Ovary (tissue), 3 donors: ENCODE measurements at regions not wholly inside any gene's neighbourhood (a gene's known extent, or its start where the extent isn't known, plus 50 kb on each side); places are given as distances from the start of the nearest gene placed in this dataset.

Experiments used
- EP300 ChIP-seq: sonication (generic); formaldehyde crosslinking; IDR thresholded peaks from one replicate; pipeline ENCODE4 v1.6.1; 2017; ENCODE audit warnings: antibody characterized with exemption
- TF ChIP-seq, protein P1 (sequence below), 3 donors: fragments of 450-650 bp in 2 of 3; fragments of 200-600 bp in 1 of 3; IDR thresholded peaks; one replicate each; pipeline versions ENCODE4 v1.5.1 to v1.8.0; 2016 to 2022; ENCODE audit warnings: antibody characterized with exemption in 3 of 3, mild to moderate bottlenecking in 1 of 3
- donor health status: DM: no; HTN: no; CAD: no.

GRCh38 chr6:170229851-170230519 is 60.9 kb downstream of the DLL1 start:
- TF ChIP-seq EP300 = no peak
- TF ChIP-seq, protein P1, sequence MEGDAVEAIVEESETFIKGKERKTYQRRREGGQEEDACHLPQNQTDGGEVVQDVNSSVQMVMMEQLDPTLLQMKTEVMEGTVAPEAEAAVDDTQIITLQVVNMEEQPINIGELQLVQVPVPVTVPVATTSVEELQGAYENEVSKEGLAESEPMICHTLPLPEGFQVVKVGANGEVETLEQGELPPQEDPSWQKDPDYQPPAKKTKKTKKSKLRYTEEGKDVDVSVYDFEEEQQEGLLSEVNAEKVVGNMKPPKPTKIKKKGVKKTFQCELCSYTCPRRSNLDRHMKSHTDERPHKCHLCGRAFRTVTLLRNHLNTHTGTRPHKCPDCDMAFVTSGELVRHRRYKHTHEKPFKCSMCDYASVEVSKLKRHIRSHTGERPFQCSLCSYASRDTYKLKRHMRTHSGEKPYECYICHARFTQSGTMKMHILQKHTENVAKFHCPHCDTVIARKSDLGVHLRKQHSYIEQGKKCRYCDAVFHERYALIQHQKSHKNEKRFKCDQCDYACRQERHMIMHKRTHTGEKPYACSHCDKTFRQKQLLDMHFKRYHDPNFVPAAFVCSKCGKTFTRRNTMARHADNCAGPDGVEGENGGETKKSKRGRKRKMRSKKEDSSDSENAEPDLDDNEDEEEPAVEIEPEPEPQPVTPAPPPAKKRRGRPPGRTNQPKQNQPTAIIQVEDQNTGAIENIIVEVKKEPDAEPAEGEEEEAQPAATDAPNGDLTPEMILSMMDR (IDR thresholded peaks at IDR 0.05) = no peak
